Mesendoderm (in vitro differentiated cells): ENCODE measurements at regions not wholly inside any gene's neighbourhood (a gene's known extent, or its start where the extent isn't known, plus 50 kb on each side); places are given as distances from the start of the nearest gene placed in this dataset.
"Not testable (repeated sequence)": the region's sequence is repeated elsewhere in the genome, so short reads cannot be mapped to it uniquely, and the experiment has no call there.

ENCODE experiments used
- DNase-seq: peaks from one replicate; pipeline ENCODE4 v3.0.0; 2013
- H2AK5ac ChIP-seq: 2 replicates; pipeline ENCODE4 v1.6.1; 2013; ENCODE audit warnings: low read length, inconsistent platforms
- H2BK120ac ChIP-seq: 2 replicates; pipeline ENCODE4 v1.6.1; 2013; ENCODE audit warnings: low read depth, mild to moderate bottlenecking, low read length, moderate library complexity, mixed read lengths
- H2BK15ac ChIP-seq: replicated peaks from 2 replicates; pipeline ENCODE4 v1.6.1; 2013; ENCODE audit warnings: low read depth, mild to moderate bottlenecking, moderate library complexity
- H2BK5ac ChIP-seq: 2 replicates; pipeline ENCODE4 v1.6.1; 2013; ENCODE audit warnings: low read length, inconsistent platforms
- H3K18ac ChIP-seq: 2 replicates; pipeline ENCODE4 v1.6.1; 2013; ENCODE audit warnings: mild to moderate bottlenecking, low read length, mixed read lengths
- H3K23ac ChIP-seq: one replicate; pipeline ENCODE4 v1.6.1; 2013; ENCODE audit warnings: low read length
- H3K27ac ChIP-seq: 2 replicates; pipeline ENCODE4 v1.5.1; 2013; ENCODE audit warnings: low read depth, mild to moderate bottlenecking, inconsistent platforms, low read length, moderate library complexity
- H3K27me3 ChIP-seq: 2 replicates; pipeline ENCODE4 v1.6.1; 2013; ENCODE audit warnings: low read length, control low read depth, mild to moderate bottlenecking, inconsistent platforms; ENCODE audit not compliant: insufficient read depth, poor library complexity
- H3K36me3 ChIP-seq: 2 replicates; pipeline ENCODE4 v1.6.1; 2013; ENCODE audit warnings: low read length, inconsistent platforms; ENCODE audit not compliant: control insufficient read depth, insufficient read depth
- H3K4ac ChIP-seq: one replicate; pipeline ENCODE4 v1.6.1; 2013; ENCODE audit warnings: low read depth, mild to moderate bottlenecking, low read length, moderate library complexity
- H3K4me1 ChIP-seq: 2 replicates; pipeline ENCODE4 v1.6.1; 2013; ENCODE audit warnings: low read depth, low read length, inconsistent platforms; ENCODE audit not compliant: control insufficient read depth
- H3K4me2 ChIP-seq: 2 replicates; pipeline ENCODE4 v1.6.1; 2013; ENCODE audit warnings: low read length
- H3K4me3 ChIP-seq: 2 replicates; pipeline ENCODE4 v1.5.1; 2013; ENCODE audit warnings: mild to moderate bottlenecking, low read length
- H3K56ac ChIP-seq: one replicate; pipeline ENCODE4 v1.6.1; 2013; ENCODE audit warnings: low read length
- H3K79me1 ChIP-seq: 2 replicates; pipeline ENCODE4 v1.6.1; 2013; ENCODE audit warnings: low read length, inconsistent platforms
- H3K79me2 ChIP-seq: 2 replicates; pipeline ENCODE4 v1.6.1; 2013; ENCODE audit warnings: mild to moderate bottlenecking, low read length; ENCODE audit not compliant: control insufficient read depth, insufficient read depth
- H3K9ac ChIP-seq: 2 replicates; pipeline ENCODE4 v1.6.1; 2013; ENCODE audit warnings: low read length, inconsistent platforms
- H4K5ac ChIP-seq: one replicate; pipeline ENCODE4 v1.6.1; 2013; ENCODE audit warnings: low read length
- H4K8ac ChIP-seq: one replicate; pipeline ENCODE4 v1.6.1; 2013; ENCODE audit warnings: low read depth, mild to moderate bottlenecking, control low read depth, low read length, moderate library complexity
- WGBS: extraction: QIAGEN DNeasy Blood & Tissue Kit; methylation state at CpG from one replicate; pipeline ENCODE4 v1.1.7; 2013; ENCODE audit warnings: low lambda C conversion rate, missing lambda C conversion rate; ENCODE audit not compliant: insufficient coverage; ENCODE audit errors: extremely low coverage; 5-methylcytosine and 5-hydroxymethylcytosine counted together

GRCh38 chr11:23942117-23942815 is 554.6 kb upstream of the LUZP2 start:
- H3K79me1 ChIP-seq, DNase-seq, H3K9ac ChIP-seq, H3K36me3 ChIP-seq, H3K27me3 ChIP-seq, H4K8ac ChIP-seq, H2AK5ac ChIP-seq, H3K4me3 ChIP-seq, H3K79me2 ChIP-seq, H3K27ac ChIP-seq, H3K23ac ChIP-seq, H3K4me1 ChIP-seq, H3K4ac ChIP-seq, H2BK5ac ChIP-seq, H3K56ac ChIP-seq, H4K5ac ChIP-seq, H2BK120ac ChIP-seq, H3K18ac ChIP-seq, H2BK15ac ChIP-seq, H3K4me2 ChIP-seq: not testable (repeated sequence)
- WGBS = no CpG with 5 or more reads among the region's 31 CpGs

DNA sequence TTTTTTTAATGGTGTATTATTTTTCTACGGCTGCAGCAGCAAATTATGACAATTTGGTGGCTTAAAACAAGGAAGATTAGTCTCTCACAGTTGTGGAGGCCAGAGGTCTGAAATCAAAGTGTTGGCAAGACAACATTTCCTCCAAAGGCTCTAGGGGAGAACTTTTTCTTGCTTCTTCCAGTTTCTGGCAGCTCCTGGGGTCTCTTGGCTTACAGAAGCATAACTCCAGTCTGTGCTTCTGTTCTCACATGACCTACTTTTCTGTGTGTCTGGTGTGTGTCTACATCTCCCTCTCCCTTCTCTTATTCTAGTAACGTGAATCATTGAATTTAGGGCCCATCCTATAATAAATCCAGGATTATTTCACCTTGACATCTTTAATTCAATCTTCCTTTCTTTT is 551.9 kb upstream of the LUZP2 start:
- H2AK5ac ChIP-seq = no peak overlapping the region
- H2BK5ac ChIP-seq = no peak overlapping the region
- no peaks in the 10 kb centered on the region for H3K79me1 ChIP-seq
- no peaks in the 10 kb centered on the region for H3K27me3 ChIP-seq
- H3K56ac ChIP-seq = no peak overlapping the region
- no peak overlapping the region for H3K9ac ChIP-seq
- H3K23ac ChIP-seq = no peak overlapping the region
- no peaks in the 10 kb centered on the region for H3K36me3 ChIP-seq
- H3K4me3 ChIP-seq = no peak overlapping the region
- no peaks in the 10 kb centered on the region for H3K4me1 ChIP-seq
- H3K18ac ChIP-seq = no peak overlapping the region
- DNase-seq = no peak
- no peaks in the 10 kb centered on the region for H3K79me2 ChIP-seq
- no peak overlapping the region for H4K5ac ChIP-seq
- H2BK15ac ChIP-seq = no peak overlapping the region
- H4K8ac ChIP-seq = no peak overlapping the region
- no peak overlapping the region for H3K4me2 ChIP-seq
- H2BK120ac ChIP-seq = no peak overlapping the region
- no peak overlapping the region for H3K4ac ChIP-seq
- no peak overlapping the region for H3K27ac ChIP-seq
- WGBS = no CpG with 5 or more reads among the region's 2 CpGs

DNA sequence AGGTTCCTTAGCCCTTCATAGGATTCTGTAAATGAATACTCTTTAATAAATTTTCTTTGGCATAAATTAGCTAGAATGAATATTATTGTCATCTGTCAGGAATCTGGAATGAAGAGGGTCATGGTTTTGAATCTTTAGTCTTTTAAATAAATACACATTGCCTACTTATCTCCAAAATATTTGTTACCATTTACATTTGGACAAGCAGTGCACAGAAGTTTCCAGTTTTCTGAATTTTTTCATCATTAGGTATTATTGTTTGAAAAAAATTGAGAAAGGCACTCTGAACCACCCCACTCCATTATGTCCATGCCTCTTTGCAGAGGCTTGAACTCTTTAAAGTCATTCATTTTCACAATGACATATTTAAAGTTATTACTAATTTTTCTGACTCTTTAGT is 549.0 kb upstream of the LUZP2 start:
- H3K27ac ChIP-seq = no peak overlapping the region
- no peak overlapping the region for H2AK5ac ChIP-seq
- no peak overlapping the region for H3K18ac ChIP-seq
- no peak overlapping the region for H3K9ac ChIP-seq
- H3K79me1 ChIP-seq = no peaks in the 10 kb centered on the region
- H2BK120ac ChIP-seq = no peak overlapping the region
- no peaks in the 10 kb centered on the region for H3K36me3 ChIP-seq
- no peak overlapping the region for H4K5ac ChIP-seq
- no peak overlapping the region for H3K4me3 ChIP-seq
- H3K4me2 ChIP-seq = no peak overlapping the region
- no peak overlapping the region for H3K23ac ChIP-seq
- no peak overlapping the region for H3K4ac ChIP-seq
- H3K56ac ChIP-seq = no peak overlapping the region
- H3K79me2 ChIP-seq = no peaks in the 10 kb centered on the region
- no peaks in the 10 kb centered on the region for H3K27me3 ChIP-seq
- DNase-seq = no peak
- H4K8ac ChIP-seq = no peak overlapping the region
- no peaks in the 10 kb centered on the region for H3K4me1 ChIP-seq
- no peak overlapping the region for H2BK15ac ChIP-seq
- no peak overlapping the region for H2BK5ac ChIP-seq

DNA sequence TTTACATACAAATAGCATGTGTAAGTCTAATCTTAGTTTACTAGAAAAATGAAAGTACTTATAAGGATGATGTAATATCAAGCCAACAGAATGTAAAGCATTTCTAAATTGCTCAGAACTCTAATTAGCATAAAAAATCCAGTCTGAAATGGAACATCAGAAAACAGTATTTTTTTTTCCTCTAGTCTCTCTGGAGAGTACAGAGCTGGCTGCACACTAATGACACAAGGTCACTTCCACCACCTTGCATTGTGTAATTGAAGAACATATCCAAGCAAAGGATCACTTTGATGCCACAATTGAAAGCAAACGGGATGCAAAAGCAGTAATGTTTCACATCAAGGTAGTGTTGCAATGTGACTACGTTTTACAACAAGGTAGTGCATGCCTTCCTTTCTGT is 548.0 kb upstream of the LUZP2 start:
- Histone ChIP-seq H4K8ac (no peak overlapping the region), H3K9ac (no peak overlapping the region), H3K18ac (no peak overlapping the region)

GRCh38 chr11:23953951-23954710 is 542.7 kb upstream of the LUZP2 start:
- H4K5ac ChIP-seq = no peak overlapping the region
- H3K9ac ChIP-seq = no peak overlapping the region
- H3K4me3 ChIP-seq = no peak overlapping the region
- no peaks in the 10 kb centered on the region for H3K4me1 ChIP-seq
- no peaks in the 10 kb centered on the region for H3K79me1 ChIP-seq
- WGBS = no CpG with 5 or more reads among the region's 2 CpGs
- no peak overlapping the region for H3K4me2 ChIP-seq
- no peaks in the 10 kb centered on the region for H3K27me3 ChIP-seq
- H3K27ac ChIP-seq = no peak overlapping the region
- no peak overlapping the region for H2AK5ac ChIP-seq
- no peak overlapping the region for H3K18ac ChIP-seq
- DNase-seq = no peak
- H3K36me3 ChIP-seq = no peaks in the 10 kb centered on the region
- H2BK120ac ChIP-seq = no peak overlapping the region
- no peak overlapping the region for H2BK15ac ChIP-seq
- no peaks in the 10 kb centered on the region for H3K79me2 ChIP-seq
- H3K56ac ChIP-seq = no peak overlapping the region
- H3K4ac ChIP-seq = no peak overlapping the region
- H4K8ac ChIP-seq = no peak overlapping the region
- no peak overlapping the region for H3K23ac ChIP-seq
- no peak overlapping the region for H2BK5ac ChIP-seq

More for the DNA sequence above, 548.0 kb upstream of the LUZP2 start:
- H2BK5ac ChIP-seq = no peak overlapping the region
- no peaks in the 10 kb centered on the region for H3K79me1 ChIP-seq
- H3K4me1 ChIP-seq = no peaks in the 10 kb centered on the region
- H4K5ac ChIP-seq = no peak overlapping the region
- no peaks in the 10 kb centered on the region for H3K79me2 ChIP-seq
- no peak overlapping the region for H3K4me2 ChIP-seq
- no peak overlapping the region for H2AK5ac ChIP-seq
- no peaks in the 10 kb centered on the region for H3K36me3 ChIP-seq
- H3K27me3 ChIP-seq = no peaks in the 10 kb centered on the region
- no peak overlapping the region for H3K4ac ChIP-seq
- H2BK15ac ChIP-seq = no peak overlapping the region
- WGBS = no CpG with 5 or more reads among the region's 2 CpGs
- H3K27ac ChIP-seq = no peak overlapping the region
- H2BK120ac ChIP-seq = no peak overlapping the region
- no peak overlapping the region for H3K4me3 ChIP-seq
- no peak overlapping the region for H3K23ac ChIP-seq
- no peak for DNase-seq
- H3K56ac ChIP-seq = no peak overlapping the region
